ENCODE measurements at regions not wholly inside any gene's neighbourhood (a gene's known extent, or its start where the extent isn't known, plus 50 kb on each side); places are given as distances from the start of the nearest gene placed in this dataset.

DNA sequence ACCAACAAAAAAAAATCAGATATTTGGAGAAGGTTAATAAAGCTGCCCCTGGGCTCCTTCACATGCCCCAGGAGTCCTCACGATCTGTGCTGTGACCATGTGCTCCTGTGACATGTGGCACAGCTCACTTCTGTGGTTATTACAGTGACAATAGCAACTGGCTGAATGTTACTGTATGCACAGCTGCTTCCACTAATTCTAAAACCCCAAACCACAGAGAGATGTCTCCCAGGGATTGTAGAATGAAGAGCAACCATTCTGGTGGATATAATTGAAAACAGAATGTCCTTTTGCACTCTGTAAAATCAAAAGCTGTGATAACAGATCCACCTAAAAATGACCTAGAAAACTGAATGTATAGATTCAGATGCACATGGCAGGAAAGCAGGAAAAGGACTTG lies 489.2 kb upstream of the CNTN4 start (continued):
- no peak for TF ChIP-seq CTCFL (IDR thresholded peaks at IDR 0.05; ENCODE audit: borderline replicate concordance, insufficient read depth, low read depth, low read length, poor library complexity, severe bottlenecking)

DNA sequence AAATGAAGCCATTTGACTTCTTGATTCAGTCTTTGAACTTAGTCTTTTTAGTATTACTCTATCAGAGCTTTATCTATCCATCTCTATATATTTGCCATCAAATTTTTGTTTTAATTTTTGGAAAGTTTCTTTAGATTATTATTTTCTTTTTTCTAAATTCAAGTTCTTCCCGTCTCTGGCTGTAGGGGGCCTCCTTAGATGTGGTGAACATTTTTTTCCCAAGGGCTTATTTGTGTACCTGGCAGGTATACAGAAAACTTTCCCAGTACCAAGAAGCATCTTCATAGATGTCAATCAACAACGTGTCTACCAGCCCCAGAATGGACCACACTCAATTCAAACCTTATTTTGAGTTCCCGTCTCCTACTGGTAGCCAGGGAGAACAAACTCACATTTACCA lies 486.8 kb upstream of the CNTN4 start:
- Histone ChIP-seq H3K36me3 (ENCODE audit: control insufficient read depth, insufficient read depth, low read length) (no peaks in the 10 kb centered on the region), H3K4me2 (ENCODE audit: insufficient read depth, low read length) (no peak overlapping the region), H3K79me2 (ENCODE audit: control insufficient read depth, insufficient read depth, low read length) (no peaks in the 10 kb centered on the region), H3K4me1 (replicated peaks in 1 of 2; ENCODE audit: control insufficient read depth in 2 of 2, insufficient read depth in 2 of 2, low read length in 2 of 2) (no peaks in the 10 kb centered on the region), H3K4me3 (no peak overlapping the region), H4K20me1 (replicated peaks; ENCODE audit: control insufficient read depth, insufficient read depth, low read length) (no peaks in the 10 kb centered on the region), H3K27ac (ENCODE audit: extremely low read depth, low read depth, low read length) (no peak overlapping the region), H3K9me1 (ENCODE audit: control insufficient read depth, insufficient read depth, low read length) (no peaks in the 10 kb centered on the region), H3K27me3 (ENCODE audit: control insufficient read depth in 2 of 2, insufficient read depth in 2 of 2, low read length in 2 of 2) (no peaks in the 10 kb centered on the region), H2AFZ (ENCODE audit: low read depth, low read length) (no peak overlapping the region), H3K9ac (ENCODE audit: insufficient read depth in 1 of 2, low read depth in 2 of 2, low read length in 2 of 2) (no peak overlapping the region), H3K9me3 (replicated peaks; ENCODE audit: control insufficient read depth, insufficient read depth, low read depth, low read length) (no peaks in the 10 kb centered on the region; the same call in none of the 2 replicates)
- TF ChIP-seq ZNF584 (CRISPR knock-in tag; IDR thresholded peaks at IDR 0.05; ENCODE audit: low read depth) (no peak), DMBX1 (CRISPR knock-in tag; IDR thresholded peaks at IDR 0.05; ENCODE audit: borderline replicate concordance) (no peak), NFRKB (IDR thresholded peaks at IDR 0.05; ENCODE audit: low read depth) (no peak)
- FAIRE-seq (no peak), ATAC-seq (no peak), DNase-seq (ENCODE audit: extremely low read depth in 1 of 4, low spot score in 3 of 4) (no peak)
- ChIA-PET POLR2A (no interaction called here), CTCF (ENCODE audit: low intra/inter-chr PET ratio) (no interaction called here)
- WGBS (ENCODE audit: insufficient coverage, low coverage, missing lambda C conversion rate), result 0% methylated on average over 3 of the region's 3 CpGs
- intact Hi-C loops (cut with micrococcal nuclease) (no loop called here), in situ Hi-C loops (cut with MboI) (no loop called here)
- BruUV-seq (replicated peaks), result no TSS peak
